HCT116 (cell line): ENCODE measurements at regions not wholly inside any gene's neighbourhood (a gene's known extent, or its start where the extent isn't known, plus 50 kb on each side); places are given as distances from the start of the nearest gene placed in this dataset.
A peak's percentile ranks its signal among the peaks of the same experiment; 100 is the strongest.

Experiments
- ATAC-seq: fragments of 200-7000 bp; cut with Tn5 transposase; 2 replicates; pipeline ENCODE4 v1.9.1; 2020; ENCODE audit warnings: mild to moderate bottlenecking, moderate library complexity
- BruUV-seq: library from RNA; stranded (reverse); fragments of 400-500 nt; replicated peaks from 2 replicates; lab custom pipeline; 2021; lab: Mats Ljungman, UMichigan
- CTCF ChIA-PET: fragments of 300-600 bp; sonication (Branson Sonifier 250); formaldehyde crosslinking; loops from one replicate; lab custom pipeline; 2021; ENCODE audit warnings: antibody characterized with exemption; lab: Charles Lee
- POLR2A ChIA-PET: fragments of 300-600, 350-600 bp; sonication (Branson Sonifier 250); formaldehyde crosslinking; loops from one replicate; lab custom pipeline; 2021; ENCODE audit warnings: antibody characterized with exemption; lab: Charles Lee
- RAD21 ChIA-PET, 2 experiments: fragments of 300-600 bp; sonication (Branson Sonifier 250); formaldehyde crosslinking; loops; one replicate each; lab custom pipeline; 2023; ENCODE audit warnings: low total read pairs in 2 of 2; ENCODE audit not compliant: uncharacterized antibody in 2 of 2, unreplicated experiment in 2 of 2, low non-redundant PET in 1 of 2; lab: Charles Lee
- DNase-seq: peaks from one replicate; pipeline ENCODE4 v3.0.0-alpha.2; 2010; ENCODE audit warnings: low read depth, low spot score
- H2AFZ ChIP-seq: fragments of 200-600 bp; shearing (Covaris generic), sonication (generic); 2 replicates; pipeline ENCODE4 v1.6.1; 2017; ENCODE audit warnings: low read depth, mixed run types, mixed read lengths, antibody characterized with exemption, low read length; ENCODE audit not compliant: poor library complexity, severe bottlenecking
- H3K27ac ChIP-seq: 2 replicates; pipeline ENCODE4 v1.5.1; 2012; ENCODE audit warnings: low read depth, low read length
- H3K27me3 ChIP-seq: fragments of 200-600 bp; sonication (generic); 2 replicates; pipeline ENCODE4 v1.6.1; 2016; ENCODE audit warnings: mixed run types, low read length, mixed read lengths; ENCODE audit not compliant: insufficient read depth
- H3K36me3 ChIP-seq, 2 experiments: fragments of 200-500 bp in 1 of 2; fragments of 200-600 bp in 1 of 2; sonication (Bioruptor generic) in 1 of 2; sonication (generic) in 1 of 2; 2 replicates each; pipeline versions ENCODE4 v1.5.1 to v1.6.1; 2014 to 2016; ENCODE audit warnings: low read length in 2 of 2, inconsistent platforms in 1 of 2, mixed read lengths in 1 of 2, mixed run types in 1 of 2; ENCODE audit not compliant: insufficient read depth in 2 of 2, control insufficient read depth in 1 of 2
- H3K4me1 ChIP-seq, 2 experiments: fragments of 200-600 bp in 1 of 2; sonication (generic) in 1 of 2; 2 replicates each; pipeline versions ENCODE4 v1.5.1 to v1.6.1; 2012 to 2017; ENCODE audit warnings: low read length in 2 of 2, inconsistent platforms in 1 of 2, mild to moderate bottlenecking in 1 of 2, mixed read lengths in 1 of 2, mixed run types in 1 of 2, moderate library complexity in 1 of 2; ENCODE audit not compliant: insufficient read depth in 2 of 2, control insufficient read depth in 1 of 2
- H3K4me2 ChIP-seq: fragments of 200-600 bp; sonication (generic); 2 replicates; pipeline ENCODE4 v1.6.1; 2017; ENCODE audit warnings: mixed run types, low read length, mixed read lengths
- H3K4me3 ChIP-seq, 2 experiments: fragments of 200-600 bp in 1 of 2; sonication (generic) in 1 of 2; replicated peaks in 1 of 2; 2 replicates each; pipeline ENCODE4 v1.5.1; 2011 to 2016; ENCODE audit warnings: low read length in 2 of 2, control low read depth in 1 of 2, low read depth in 1 of 2, mild to moderate bottlenecking in 1 of 2, mixed read lengths in 1 of 2, mixed run types in 1 of 2
- H3K79me2 ChIP-seq: fragments of 200-600 bp; sonication (generic); 2 replicates; pipeline ENCODE4 v1.6.1; 2017; ENCODE audit warnings: mild to moderate bottlenecking, mixed run types, low read length, moderate library complexity, mixed read lengths; ENCODE audit not compliant: insufficient read depth
- H3K9ac ChIP-seq: fragments of 200-600 bp; sonication (generic); 2 replicates; pipeline ENCODE4 v1.6.1; 2016; ENCODE audit warnings: low read length, mixed read lengths
- H3K9me2 ChIP-seq: fragments of 200-600 bp; sonication (generic), shearing (Covaris generic); 2 replicates; pipeline ENCODE4 v1.6.1; 2017; ENCODE audit warnings: mixed run types, mild to moderate bottlenecking, moderate library complexity; ENCODE audit not compliant: insufficient read depth
- H3K9me3 ChIP-seq, 2 experiments: fragments of 200-500 bp in 1 of 2; fragments of 200-600 bp in 1 of 2; sonication (Bioruptor generic) in 1 of 2; sonication (generic) in 1 of 2; 2 replicates each; pipeline ENCODE4 v1.6.1; 2014 to 2017; ENCODE audit warnings: low read length in 2 of 2, mixed read lengths in 2 of 2, inconsistent platforms in 1 of 2, low read depth in 1 of 2, mild to moderate bottlenecking in 1 of 2, mixed run types in 1 of 2, moderate library complexity in 1 of 2; ENCODE audit not compliant: control insufficient read depth in 1 of 2, insufficient read depth in 1 of 2
- H4K20me1 ChIP-seq: fragments of 200-600 bp; sonication (generic), shearing (Covaris generic); 2 replicates; pipeline ENCODE4 v1.6.1; 2017; ENCODE audit warnings: mixed run types, mild to moderate bottlenecking, moderate library complexity; ENCODE audit not compliant: insufficient read depth
- CBX3 ChIP-seq: IDR thresholded peaks from 2 replicates; pipeline ENCODE4 v1.6.1; 2012; ENCODE audit warnings: low read depth
- CEBPB ChIP-seq: IDR thresholded peaks from 2 replicates; pipeline ENCODE4 v1.6.1; 2012; ENCODE audit warnings: low read depth
- ELF1 ChIP-seq: IDR thresholded peaks from 2 replicates; pipeline ENCODE4 v1.6.1; 2012; ENCODE audit warnings: low read depth, borderline replicate concordance
- EZH2 ChIP-seq: fragments of 200-600 bp; sonication (generic); IDR thresholded peaks from 2 replicates; pipeline ENCODE4 v1.6.1; 2017; ENCODE audit warnings: antibody characterized with exemption, mixed run types
- EZH2phosphoT487 ChIP-seq: fragments of 200-600 bp; IDR thresholded peaks from 2 replicates; pipeline ENCODE4 v1.6.1; 2018; ENCODE audit warnings: antibody characterized with exemption, borderline replicate concordance
- JUND ChIP-seq: IDR thresholded peaks from 2 replicates; pipeline ENCODE4 v1.6.1; 2012
- POLR2A ChIP-seq: IDR thresholded peaks from 2 replicates; pipeline ENCODE4 v1.7.0; 2011; ENCODE audit warnings: borderline replicate concordance; ENCODE audit not compliant: insufficient read depth, insufficient read length; ENCODE audit errors: extremely low read depth
- RAD21 ChIP-seq: IDR thresholded peaks from 2 replicates; pipeline ENCODE4 v1.6.1; 2012; ENCODE audit warnings: low read depth, mild to moderate bottlenecking
- SIN3A ChIP-seq: IDR thresholded peaks from 2 replicates; pipeline ENCODE4 v1.6.1; 2012; ENCODE audit warnings: low read depth
- SP1 ChIP-seq: IDR thresholded peaks from 2 replicates; pipeline ENCODE4 v1.6.1; 2012; ENCODE audit warnings: low read depth
- TCF7L2 ChIP-seq: IDR thresholded peaks from 2 replicates; pipeline ENCODE4 v1.7.0; 2011; ENCODE audit warnings: borderline replicate concordance, inconsistent platforms; ENCODE audit not compliant: insufficient read depth, insufficient read length; ENCODE audit errors: extremely low read depth
- ZFX ChIP-seq: fragments of 450-650 bp; IDR thresholded peaks from 2 replicates; pipeline ENCODE4 v1.6.1; 2017
- ZNF274 ChIP-seq: fragments of 200-500 bp; sonication (Bioruptor generic); IDR thresholded peaks from 2 replicates; pipeline ENCODE4 v1.6.1; 2014; ENCODE audit warnings: mild to moderate bottlenecking, low read depth, low read length, inconsistent platforms
- intact Hi-C: fragments of 100-400 bp; cut with micrococcal nuclease; formaldehyde crosslinking; loops from 2 replicates; pipeline ENCODE4 v1.10.0; 2022
- TF ChIP-seq, protein P1 (sequence below), 3 experiments: fragments of 200-600 bp in 1 of 3; sonication (generic) in 1 of 3; IDR thresholded peaks in 2 of 3; conservative IDR thresholded peaks in 1 of 3; 2 replicates each; pipeline ENCODE4 v1.5.1; 2012 to 2017; ENCODE audit warnings: low read depth in 2 of 3, low read length in 2 of 3, antibody characterized with exemption in 1 of 3, borderline replicate concordance in 1 of 3, control low read depth in 1 of 3, mild to moderate bottlenecking in 1 of 3, mixed read lengths in 1 of 3, mixed run types in 1 of 3, moderate library complexity in 1 of 3; ENCODE audit not compliant: insufficient read depth in 1 of 3

- Histone ChIP-seq H4K20me1 (no peaks in the 10 kb centered on the region), H3K4me3 (no peak overlapping the region), H3K27me3 (no peaks in the 10 kb centered on the region), H3K4me1 (peaks cover 0 to 4% of the 10 kb centered on the region in 2 experiments; a peak in 2 of 4 replicates), H3K27ac (no peak overlapping the region), H3K36me3 (no peaks in the 10 kb centered on the region), H3K4me2 (no peak overlapping the region), H3K9me3 (no peaks in the 10 kb centered on the region), H3K79me2 (no peaks in the 10 kb centered on the region)
- CTCF ChIA-PET, result no interaction called here
- no peak for ATAC-seq
- no TSS peak for BruUV-seq
- no peak for DNase-seq
- RAD21 ChIA-PET, result no interaction called here
- TF ChIP-seq RAD21 (no peak), SP1 (no peak), SIN3A (no peak), POLR2A (no peak), TCF7L2 (no peak), EZH2phosphoT487 (no peak), JUND (no peak), ZNF274 (no peak), CBX3 (no peak), CEBPB (no peak), ZFX (no peak), ELF1 (no peak), EZH2 (no peak)
- TF ChIP-seq, protein P1, sequence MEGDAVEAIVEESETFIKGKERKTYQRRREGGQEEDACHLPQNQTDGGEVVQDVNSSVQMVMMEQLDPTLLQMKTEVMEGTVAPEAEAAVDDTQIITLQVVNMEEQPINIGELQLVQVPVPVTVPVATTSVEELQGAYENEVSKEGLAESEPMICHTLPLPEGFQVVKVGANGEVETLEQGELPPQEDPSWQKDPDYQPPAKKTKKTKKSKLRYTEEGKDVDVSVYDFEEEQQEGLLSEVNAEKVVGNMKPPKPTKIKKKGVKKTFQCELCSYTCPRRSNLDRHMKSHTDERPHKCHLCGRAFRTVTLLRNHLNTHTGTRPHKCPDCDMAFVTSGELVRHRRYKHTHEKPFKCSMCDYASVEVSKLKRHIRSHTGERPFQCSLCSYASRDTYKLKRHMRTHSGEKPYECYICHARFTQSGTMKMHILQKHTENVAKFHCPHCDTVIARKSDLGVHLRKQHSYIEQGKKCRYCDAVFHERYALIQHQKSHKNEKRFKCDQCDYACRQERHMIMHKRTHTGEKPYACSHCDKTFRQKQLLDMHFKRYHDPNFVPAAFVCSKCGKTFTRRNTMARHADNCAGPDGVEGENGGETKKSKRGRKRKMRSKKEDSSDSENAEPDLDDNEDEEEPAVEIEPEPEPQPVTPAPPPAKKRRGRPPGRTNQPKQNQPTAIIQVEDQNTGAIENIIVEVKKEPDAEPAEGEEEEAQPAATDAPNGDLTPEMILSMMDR (IDR thresholded peaks at IDR 0.05 in 2 of 3, conservative IDR thresholded peaks at IDR 0.05 in 1 of 3; ENCODE audit: borderline replicate concordance in 1 of 3, insufficient read depth in 1 of 3, low read depth in 2 of 3, low read length in 2 of 3), result no peak
- TF ChIP-seq, all 23 proteins: peak for 0
- H3K9me2 ChIP-seq, result no peaks in the 10 kb centered on the region
- intact Hi-C loops, result no loop called here
- H2AFZ ChIP-seq, result peak overlapping the region; percentile 100
- POLR2A ChIA-PET, result no interaction called here
- no peak overlapping the region for H3K9ac ChIP-seq
Measured at GRCh38 chr6:102848796-102849195, 1455.3 kb downstream of the GRIK2 start.
